D721Med (cell line): ENCODE measurements at regions not wholly inside any gene's neighbourhood (a gene's known extent, or its start where the extent isn't known, plus 50 kb on each side); places are given as distances from the start of the nearest gene placed in this dataset.

Experiments
- DNase-seq: peaks from one replicate; pipeline ENCODE4 v3.0.0; 2011; ENCODE audit warnings: low spot score; ENCODE audit not compliant: insufficient read length
- FAIRE-seq: peaks from 2 replicates; lab custom pipeline; 2011; peaks lifted over from hg19 to GRCh38; lab: Jason Lieb, UNC
- CTCF ChIP-seq: IDR thresholded peaks from 2 replicates; pipeline ENCODE4 v1.5.1; 2012; ENCODE audit warnings: mild to moderate bottlenecking, control low read depth; ENCODE audit not compliant: insufficient read depth; ENCODE audit errors: missing control alignments

GRCh38 chr6:71388068-71388744, 99.6 kb downstream of the OGFRL1 start:
- no peak for FAIRE-seq
- no peak for TF ChIP-seq CTCF
- no peak for DNase-seq

- no peak for FAIRE-seq
- TF ChIP-seq CTCF, result no peak
- no peak for DNase-seq
Measured at GRCh38 chr6:71388856-71389527, 100.4 kb downstream of the OGFRL1 start.

- no peak for FAIRE-seq
- no peak for DNase-seq
- no peak for TF ChIP-seq CTCF
Measured at GRCh38 chr6:71391126-71391525, 102.5 kb downstream of the OGFRL1 start.

GRCh38 chr6:71392276-71392675, 103.7 kb downstream of the OGFRL1 start:
- DNase-seq (no peak), FAIRE-seq (no peak)
- no peak for TF ChIP-seq CTCF

GRCh38 chr6:71393471-71393870, 104.9 kb downstream of the OGFRL1 start:
- no peak for DNase-seq
- TF ChIP-seq CTCF, result no peak
- no peak for FAIRE-seq

GRCh38 chr6:71393981-71394432, 105.4 kb downstream of the OGFRL1 start:
- FAIRE-seq (no peak), DNase-seq (no peak)
- no peak for TF ChIP-seq CTCF

GRCh38 chr6:71394926-71395325, 106.3 kb downstream of the OGFRL1 start:
- FAIRE-seq (no peak), DNase-seq (no peak)
- TF ChIP-seq CTCF, result no peak
